ENCODE measurements at regions not wholly inside any gene's neighbourhood (a gene's known extent, or its start where the extent isn't known, plus 50 kb on each side); places are given as distances from the start of the nearest gene placed in this dataset.

GRCh38 chr15:97026781-97027180 is 696.3 kb downstream of the NR2F2 start:
- H3K79me2 ChIP-seq (ENCODE audit: low read length): no peaks in the 10 kb centered on the region
- no peaks in the 10 kb centered on the region for H3K36me3 ChIP-seq (replicated peaks; ENCODE audit: insufficient read depth, low read length)
- H4K20me1 ChIP-seq (ENCODE audit: insufficient read depth, low read length): no peaks in the 10 kb centered on the region
- no peak overlapping the region for H3K4me3 ChIP-seq (ENCODE audit: low read length)
- TF ChIP-seq EZH2 (optimal IDR thresholded peaks at IDR 0.05; ENCODE audit: low read depth, low read length) (no peak), CTCF (IDR thresholded peaks at IDR 0.05; ENCODE audit: low read length) (no peak), EZH2phosphoT487 (IDR thresholded peaks at IDR 0.05; ENCODE audit: low read length) (no peak)
- no peaks in the 10 kb centered on the region for H3K4me1 ChIP-seq (ENCODE audit: low read length)
- no peak overlapping the region for H3K4me2 ChIP-seq (ENCODE audit: low read depth, low read length)
- no peaks in the 10 kb centered on the region for H3F3A ChIP-seq (ENCODE audit: insufficient read depth, low read length)
- no peaks in the 10 kb centered on the region for H3K9me3 ChIP-seq (replicated peaks; ENCODE audit: insufficient read depth, low read length)
- DNase-seq: no peak
- H2AFZ ChIP-seq (ENCODE audit: low read length): no peak overlapping the region
- no peak overlapping the region for H3K9ac ChIP-seq (ENCODE audit: low read length)
- H3K27me3 ChIP-seq (replicated peaks; ENCODE audit: insufficient read depth, low read length): no peaks in the 10 kb centered on the region
- H3K9me2 ChIP-seq (replicated peaks; ENCODE audit: insufficient read depth, low read length): no peaks in the 10 kb centered on the region
- no peak overlapping the region for H3K27ac ChIP-seq (ENCODE audit: low read length)

GRCh38 chr15:97027772-97028171 is 697.3 kb downstream of the NR2F2 start:
- no peaks in the 10 kb centered on the region for H3K9me3 ChIP-seq (replicated peaks; ENCODE audit: insufficient read depth, low read length)
- no peak overlapping the region for H3K9ac ChIP-seq (ENCODE audit: low read length)
- no peaks in the 10 kb centered on the region for H3F3A ChIP-seq (ENCODE audit: insufficient read depth, low read length)
- no peak overlapping the region for H3K27ac ChIP-seq (ENCODE audit: low read length)
- no peaks in the 10 kb centered on the region for H3K9me2 ChIP-seq (replicated peaks; ENCODE audit: insufficient read depth, low read length)
- no peak for TF ChIP-seq EZH2 (optimal IDR thresholded peaks at IDR 0.05; ENCODE audit: low read depth, low read length)
- no peak for TF ChIP-seq EZH2phosphoT487 (IDR thresholded peaks at IDR 0.05; ENCODE audit: low read length)
- TF ChIP-seq CTCF (IDR thresholded peaks at IDR 0.05; ENCODE audit: low read length): no peak
- no peaks in the 10 kb centered on the region for H3K27me3 ChIP-seq (replicated peaks; ENCODE audit: insufficient read depth, low read length)
- no peak overlapping the region for H2AFZ ChIP-seq (ENCODE audit: low read length)
- H3K79me2 ChIP-seq (ENCODE audit: low read length): no peaks in the 10 kb centered on the region
- no peak overlapping the region for H3K4me2 ChIP-seq (ENCODE audit: low read depth, low read length)
- DNase-seq: no peak
- no peak overlapping the region for H3K4me3 ChIP-seq (ENCODE audit: low read length)
- no peaks in the 10 kb centered on the region for H3K4me1 ChIP-seq (ENCODE audit: low read length)
- no peaks in the 10 kb centered on the region for H3K36me3 ChIP-seq (replicated peaks; ENCODE audit: insufficient read depth, low read length)
- H4K20me1 ChIP-seq (ENCODE audit: insufficient read depth, low read length): no peaks in the 10 kb centered on the region

- H3K9me3 ChIP-seq (replicated peaks; ENCODE audit: insufficient read depth, low read length): no peaks in the 10 kb centered on the region
- no peaks in the 10 kb centered on the region for H3K27me3 ChIP-seq (replicated peaks; ENCODE audit: insufficient read depth, low read length)
- H4K20me1 ChIP-seq (ENCODE audit: insufficient read depth, low read length): no peaks in the 10 kb centered on the region
- no peak overlapping the region for H2AFZ ChIP-seq (ENCODE audit: low read length)
- H3K79me2 ChIP-seq (ENCODE audit: low read length): no peaks in the 10 kb centered on the region
- DNase-seq: no peak
- H3K9me2 ChIP-seq (replicated peaks; ENCODE audit: insufficient read depth, low read length): no peaks in the 10 kb centered on the region
- no peak for TF ChIP-seq CTCF (IDR thresholded peaks at IDR 0.05; ENCODE audit: low read length)
- TF ChIP-seq EZH2 (optimal IDR thresholded peaks at IDR 0.05; ENCODE audit: low read depth, low read length): no peak
- TF ChIP-seq EZH2phosphoT487 (IDR thresholded peaks at IDR 0.05; ENCODE audit: low read length): no peak
- H3K4me2 ChIP-seq (ENCODE audit: low read depth, low read length): no peak overlapping the region
- H3K9ac ChIP-seq (ENCODE audit: low read length): no peak overlapping the region
- no peak overlapping the region for H3K27ac ChIP-seq (ENCODE audit: low read length)
- H3K4me1 ChIP-seq (ENCODE audit: low read length): no peaks in the 10 kb centered on the region
- H3F3A ChIP-seq (ENCODE audit: insufficient read depth, low read length): no peaks in the 10 kb centered on the region
- no peaks in the 10 kb centered on the region for H3K36me3 ChIP-seq (replicated peaks; ENCODE audit: insufficient read depth, low read length)
- H3K4me3 ChIP-seq (ENCODE audit: low read length): no peak overlapping the region
Measured at GRCh38 chr15:97030251-97030650, 699.8 kb downstream of the NR2F2 start.

Data from MM.1S (cell line).